Liver (tissue), 8 donors: ENCODE measurements at regions not wholly inside any gene's neighbourhood (a gene's known extent, or its start where the extent isn't known, plus 50 kb on each side); places are given as distances from the start of the nearest gene placed in this dataset.
A peak's percentile ranks its signal among the peaks of the same experiment; 100 is the strongest.

Source experiments
- DNase-seq: peaks from one replicate; pipeline ENCODE4 v3.0.0-alpha.2; 2017; ENCODE audit warnings: low spot score
- H3K27ac ChIP-seq, 2 donors: one replicate each; pipeline ENCODE4 v1.7.0; 2013; ENCODE audit warnings: inconsistent platforms in 2 of 2, low read length in 2 of 2, control low read depth in 1 of 2, low read depth in 1 of 2, mild to moderate bottlenecking in 1 of 2
- H3K27me3 ChIP-seq, 4 donors: one replicate each; pipeline versions ENCODE4 v1.6.1 to v1.7.0; 2013; ENCODE audit warnings: low read length in 3 of 4, inconsistent platforms in 1 of 4, mild to moderate bottlenecking in 1 of 4, moderate library complexity in 1 of 4; ENCODE audit not compliant: control insufficient read depth in 4 of 4, insufficient read depth in 4 of 4
- H3K36me3 ChIP-seq, 4 donors: one replicate each; pipeline versions ENCODE4 v1.6.1 to v1.7.0; 2013; ENCODE audit warnings: low read length in 3 of 4, mild to moderate bottlenecking in 3 of 4, low read depth in 1 of 4, moderate library complexity in 1 of 4; ENCODE audit not compliant: control insufficient read depth in 4 of 4, insufficient read depth in 3 of 4
- H3K4me1 ChIP-seq, 4 donors: one replicate each; pipeline versions ENCODE4 v1.6.1 to v1.7.0; 2013; ENCODE audit warnings: low read length in 3 of 4, mild to moderate bottlenecking in 3 of 4, moderate library complexity in 1 of 4; ENCODE audit not compliant: control insufficient read depth in 4 of 4, insufficient read depth in 4 of 4
- H3K4me3 ChIP-seq, 3 donors: one replicate each; pipeline versions ENCODE4 v1.6.1 to v1.7.0; 2013; ENCODE audit warnings: low read length in 3 of 3, control low read depth in 1 of 3, low read depth in 1 of 3, mild to moderate bottlenecking in 1 of 3
- H3K9ac ChIP-seq, 2 donors: one replicate each; pipeline ENCODE4 v1.7.0; 2013; ENCODE audit warnings: low read length in 2 of 2, mild to moderate bottlenecking in 2 of 2, moderate library complexity in 2 of 2, control low read depth in 1 of 2, low read depth in 1 of 2
- H3K9me3 ChIP-seq, 4 donors: one replicate each; pipeline versions ENCODE4 v1.6.1 to v1.7.0; 2013; ENCODE audit warnings: low read length in 3 of 4; ENCODE audit not compliant: control insufficient read depth in 4 of 4
- ATF3 ChIP-seq: IDR thresholded peaks from 2 replicates; pipeline ENCODE4 v1.6.1; 2016; ENCODE audit warnings: antibody characterized with exemption
- CTCF ChIP-seq: fragments of 150-350 bp; IDR thresholded peaks from 2 replicates; pipeline ENCODE4 v1.5.1; 2017; ENCODE audit warnings: improper control_type of control experiment, low read depth, low read length; ENCODE audit not compliant: missing input control
- EGR1 ChIP-seq, 2 donors: IDR thresholded peaks; 2 replicates each; pipeline ENCODE4 v1.6.1; 2016 to 2018; ENCODE audit warnings: antibody characterized with exemption in 2 of 2, low read depth in 2 of 2
- FOXA1 ChIP-seq: IDR thresholded peaks from 2 replicates; pipeline ENCODE4 v1.6.1; 2016; ENCODE audit warnings: antibody characterized with exemption
- FOXA2 ChIP-seq: IDR thresholded peaks from 2 replicates; pipeline ENCODE4 v1.6.1; 2016; ENCODE audit warnings: antibody characterized with exemption
- GABPA ChIP-seq, 2 donors: IDR thresholded peaks in 1 of 2; conservative IDR thresholded peaks in 1 of 2; 2 replicates each; pipeline ENCODE4 v1.6.1; 2016; ENCODE audit warnings: antibody characterized with exemption in 2 of 2, mild to moderate bottlenecking in 1 of 2, moderate library complexity in 1 of 2
- HNF4A ChIP-seq, 2 donors: conservative IDR thresholded peaks; 2 replicates each; pipeline ENCODE4 v1.6.1; 2016; ENCODE audit warnings: antibody characterized with exemption in 2 of 2, mild to moderate bottlenecking in 2 of 2
- HNF4G ChIP-seq: IDR thresholded peaks from 2 replicates; pipeline ENCODE4 v1.6.1; 2016; ENCODE audit warnings: antibody characterized with exemption
- JUND ChIP-seq, 2 donors: IDR thresholded peaks; 2 replicates each; pipeline ENCODE4 v1.6.1; 2016; ENCODE audit warnings: antibody characterized with exemption in 2 of 2
- MAX ChIP-seq: IDR thresholded peaks from 2 replicates; pipeline ENCODE4 v1.6.1; 2016; ENCODE audit warnings: antibody characterized with exemption
- NR2F2 ChIP-seq: IDR thresholded peaks from 2 replicates; pipeline ENCODE4 v1.6.1; 2016; ENCODE audit warnings: antibody characterized with exemption
- RXRA ChIP-seq, 2 donors: IDR thresholded peaks; 2 replicates each; pipeline ENCODE4 v1.6.1; 2017 to 2018; ENCODE audit warnings: antibody characterized with exemption in 2 of 2, mild to moderate bottlenecking in 1 of 2
- SP1 ChIP-seq: IDR thresholded peaks from 2 replicates; pipeline ENCODE4 v1.6.1; 2018; ENCODE audit warnings: antibody characterized with exemption, mild to moderate bottlenecking
- TAF1 ChIP-seq: conservative IDR thresholded peaks from 2 replicates; pipeline ENCODE4 v1.6.1; 2016; ENCODE audit warnings: antibody characterized with exemption, mild to moderate bottlenecking
- YY1 ChIP-seq: IDR thresholded peaks from 2 replicates; pipeline ENCODE4 v1.6.1; 2016; ENCODE audit warnings: antibody characterized with exemption, mild to moderate bottlenecking
- WGBS: extraction: QIAGEN DNeasy Blood & Tissue Kit; methylation state at CpG from one replicate; pipeline ENCODE4 v1.1.7; 2013; 5-methylcytosine and 5-hydroxymethylcytosine counted together
- TF ChIP-seq, protein P1 (sequence below): IDR thresholded peaks from 2 replicates; pipeline ENCODE4 v1.6.1; 2016; ENCODE audit warnings: antibody characterized with exemption
- TF ChIP-seq, protein P2 (sequence below): IDR thresholded peaks from 2 replicates; pipeline ENCODE4 v1.6.1; 2016; ENCODE audit warnings: antibody characterized with exemption, mild to moderate bottlenecking
- donor health status: healthy.
- donor health status: healthy.
- donor health status: healthy.
- donor health status: healthy.
- donor health status: healthy.

- no peak overlapping the region for H3K4me3 ChIP-seq
- peaks cover 0 to 9% (median 4%) of the 10 kb centered on the region in 4 donors for H3K4me1 ChIP-seq
- no peak for DNase-seq
- H3K36me3 ChIP-seq, result no peaks in the 10 kb centered on the region
- no peak for TF ChIP-seq GABPA (IDR thresholded peaks at IDR 0.05 in 1 of 2, conservative IDR thresholded peaks at IDR 0.05 in 1 of 2)
- TF ChIP-seq, protein P1, sequence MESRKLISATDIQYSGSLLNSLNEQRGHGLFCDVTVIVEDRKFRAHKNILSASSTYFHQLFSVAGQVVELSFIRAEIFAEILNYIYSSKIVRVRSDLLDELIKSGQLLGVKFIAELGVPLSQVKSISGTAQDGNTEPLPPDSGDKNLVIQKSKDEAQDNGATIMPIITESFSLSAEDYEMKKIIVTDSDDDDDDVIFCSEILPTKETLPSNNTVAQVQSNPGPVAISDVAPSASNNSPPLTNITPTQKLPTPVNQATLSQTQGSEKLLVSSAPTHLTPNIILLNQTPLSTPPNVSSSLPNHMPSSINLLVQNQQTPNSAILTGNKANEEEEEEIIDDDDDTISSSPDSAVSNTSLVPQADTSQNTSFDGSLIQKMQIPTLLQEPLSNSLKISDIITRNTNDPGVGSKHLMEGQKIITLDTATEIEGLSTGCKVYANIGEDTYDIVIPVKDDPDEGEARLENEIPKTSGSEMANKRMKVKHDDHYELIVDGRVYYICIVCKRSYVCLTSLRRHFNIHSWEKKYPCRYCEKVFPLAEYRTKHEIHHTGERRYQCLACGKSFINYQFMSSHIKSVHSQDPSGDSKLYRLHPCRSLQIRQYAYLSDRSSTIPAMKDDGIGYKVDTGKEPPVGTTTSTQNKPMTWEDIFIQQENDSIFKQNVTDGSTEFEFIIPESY, result no peak
- no peak overlapping the region for H3K27ac ChIP-seq
- WGBS, result 94% methylated on average over 1 of the region's 1 CpG
- no peaks in the 10 kb centered on the region for H3K9me3 ChIP-seq
- no peak overlapping the region for H3K9ac ChIP-seq
- no peaks in the 10 kb centered on the region for H3K27me3 ChIP-seq
Observed at GRCh38 chr16:76897816-76898215, 293.2 kb upstream of the MON1B start.

GRCh38 chr16:76899767-76900166 lies 291.2 kb upstream of the MON1B start:
- H3K27ac ChIP-seq, result no peak overlapping the region
- TF ChIP-seq MAX (no peak), ATF3 (no peak), FOXA1 (no peak), RXRA (IDR thresholded peaks at IDR 0.05) (no peak), GABPA (IDR thresholded peaks at IDR 0.05 in 1 of 2, conservative IDR thresholded peaks at IDR 0.05 in 1 of 2) (no peak), YY1 (no peak), JUND (IDR thresholded peaks at IDR 0.05) (no peak), HNF4A (conservative IDR thresholded peaks at IDR 0.05) (no peak), CTCF (no peak), SP1 (no peak), NR2F2 (no peak), TAF1 (no peak), EGR1 (IDR thresholded peaks at IDR 0.05; ENCODE audit: low read depth in 2 of 2) (no peak), FOXA2 (no peak), HNF4G (no peak)
- TF ChIP-seq, protein P2, sequence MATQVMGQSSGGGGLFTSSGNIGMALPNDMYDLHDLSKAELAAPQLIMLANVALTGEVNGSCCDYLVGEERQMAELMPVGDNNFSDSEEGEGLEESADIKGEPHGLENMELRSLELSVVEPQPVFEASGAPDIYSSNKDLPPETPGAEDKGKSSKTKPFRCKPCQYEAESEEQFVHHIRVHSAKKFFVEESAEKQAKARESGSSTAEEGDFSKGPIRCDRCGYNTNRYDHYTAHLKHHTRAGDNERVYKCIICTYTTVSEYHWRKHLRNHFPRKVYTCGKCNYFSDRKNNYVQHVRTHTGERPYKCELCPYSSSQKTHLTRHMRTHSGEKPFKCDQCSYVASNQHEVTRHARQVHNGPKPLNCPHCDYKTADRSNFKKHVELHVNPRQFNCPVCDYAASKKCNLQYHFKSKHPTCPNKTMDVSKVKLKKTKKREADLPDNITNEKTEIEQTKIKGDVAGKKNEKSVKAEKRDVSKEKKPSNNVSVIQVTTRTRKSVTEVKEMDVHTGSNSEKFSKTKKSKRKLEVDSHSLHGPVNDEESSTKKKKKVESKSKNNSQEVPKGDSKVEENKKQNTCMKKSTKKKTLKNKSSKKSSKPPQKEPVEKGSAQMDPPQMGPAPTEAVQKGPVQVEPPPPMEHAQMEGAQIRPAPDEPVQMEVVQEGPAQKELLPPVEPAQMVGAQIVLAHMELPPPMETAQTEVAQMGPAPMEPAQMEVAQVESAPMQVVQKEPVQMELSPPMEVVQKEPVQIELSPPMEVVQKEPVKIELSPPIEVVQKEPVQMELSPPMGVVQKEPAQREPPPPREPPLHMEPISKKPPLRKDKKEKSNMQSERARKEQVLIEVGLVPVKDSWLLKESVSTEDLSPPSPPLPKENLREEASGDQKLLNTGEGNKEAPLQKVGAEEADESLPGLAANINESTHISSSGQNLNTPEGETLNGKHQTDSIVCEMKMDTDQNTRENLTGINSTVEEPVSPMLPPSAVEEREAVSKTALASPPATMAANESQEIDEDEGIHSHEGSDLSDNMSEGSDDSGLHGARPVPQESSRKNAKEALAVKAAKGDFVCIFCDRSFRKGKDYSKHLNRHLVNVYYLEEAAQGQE, result no peak
- TF ChIP-seq, protein P1, result no peak

More at GRCh38 chr16:76899767-76900166, 291.2 kb upstream of the MON1B start:
- Histone ChIP-seq H3K4me1 (peaks cover 0 to 9% (median 4%) of the 10 kb centered on the region in 4 donors), H3K36me3 (no peaks in the 10 kb centered on the region), H3K27me3 (no peaks in the 10 kb centered on the region), H3K4me3 (no peak overlapping the region), H3K9ac (peak overlapping the region in 1 of 2 donors; percentile 41), H3K9me3 (no peaks in the 10 kb centered on the region)
- no peak for DNase-seq
